SK-N-SH treated with all-trans-retinoic acid at 6 μM for 48 hours (cell line): ENCODE measurements at regions not wholly inside any gene's neighbourhood (a gene's known extent, or its start where the extent isn't known, plus 50 kb on each side); places are given as distances from the start of the nearest gene placed in this dataset.

ENCODE experiments used
- ATAC-seq: fragments of 200-7000 bp; cut with Tn5 transposase; 3 replicates; pipeline ENCODE4 v1.9.1; 2020; ENCODE audit warnings: mild to moderate bottlenecking, moderate library complexity
- ARNTL ChIP-seq: fragments of 450-650 bp; formaldehyde crosslinking; IDR thresholded peaks from 2 replicates; pipeline ENCODE4 v1.5.0; 2020; ENCODE audit warnings: low read depth, mild to moderate bottlenecking, moderate library complexity, borderline replicate concordance
- CSDC2 ChIP-seq: fragments of 250-450 bp; sonication (Bioruptor Pico); IDR thresholded peaks from 2 replicates; pipeline ENCODE4 v1.5.0; 2020; ENCODE audit warnings: mild to moderate bottlenecking, moderate library complexity
- CSRNP3 ChIP-seq: fragments of 250-450 bp; sonication (Bioruptor Pico); IDR thresholded peaks from 2 replicates; pipeline ENCODE4 v1.5.1; 2021; ENCODE audit warnings: mild to moderate bottlenecking, moderate library complexity
- GLIS3 ChIP-seq: fragments of 250-450 bp; sonication (Bioruptor Pico); IDR thresholded peaks from 2 replicates; pipeline ENCODE4 v1.5.0; 2020; ENCODE audit warnings: mild to moderate bottlenecking, moderate library complexity
- ISL1 ChIP-seq: fragments of 250-450 bp; sonication (Bioruptor Pico); IDR thresholded peaks from 2 replicates; pipeline ENCODE4 v2.1.2; 2022; ENCODE audit warnings: mild to moderate bottlenecking, moderate library complexity
- OSR1 ChIP-seq: fragments of 250-450 bp; sonication (Bioruptor Pico); IDR thresholded peaks from 2 replicates; pipeline ENCODE4 v1.8.0; 2022; ENCODE audit warnings: moderate library complexity, mild to moderate bottlenecking, inconsistent platforms
- PPARA ChIP-seq: fragments of 250-450 bp; sonication (Bioruptor Pico); IDR thresholded peaks from 2 replicates; pipeline ENCODE4 v1.5.0; 2020; ENCODE audit warnings: mild to moderate bottlenecking, borderline replicate concordance
- RARB ChIP-seq: fragments of 250-450 bp; sonication (Bioruptor Pico); IDR thresholded peaks from 2 replicates; pipeline ENCODE4 v1.8.0; 2021; ENCODE audit warnings: mild to moderate bottlenecking, moderate library complexity
- SNAI2 ChIP-seq: fragments of 250-450 bp; sonication (Bioruptor Pico); IDR thresholded peaks from 2 replicates; pipeline ENCODE4 v1.5.0; 2020; ENCODE audit warnings: mild to moderate bottlenecking, moderate library complexity
- TCF4 ChIP-seq: fragments of 250-450 bp; sonication (Bioruptor Pico); IDR thresholded peaks from 2 replicates; pipeline ENCODE4 v1.8.0; 2021; ENCODE audit warnings: mild to moderate bottlenecking, moderate library complexity, borderline replicate concordance
- TOX ChIP-seq: fragments of 250-450 bp; sonication (Bioruptor Pico); IDR thresholded peaks from 2 replicates; pipeline ENCODE4 v1.8.0; 2021; ENCODE audit warnings: mild to moderate bottlenecking, moderate library complexity, borderline replicate concordance
- ZC3H10 ChIP-seq: fragments of 250-450 bp; sonication (Bioruptor Pico); IDR thresholded peaks from 2 replicates; pipeline ENCODE4 v1.5.1; 2021; ENCODE audit warnings: mild to moderate bottlenecking, moderate library complexity
- ZFP3 ChIP-seq: fragments of 250-450 bp; sonication (Bioruptor Pico); IDR thresholded peaks from 2 replicates; pipeline ENCODE4 v1.5.0; 2020; ENCODE audit warnings: mild to moderate bottlenecking, moderate library complexity
- ZFP30 ChIP-seq: fragments of 450-650 bp; formaldehyde crosslinking; IDR thresholded peaks from 2 replicates; pipeline ENCODE4 v1.5.0; 2022; ENCODE audit warnings: mild to moderate bottlenecking, moderate library complexity
- ZNF565 ChIP-seq: fragments of 450-650 bp; formaldehyde crosslinking; conservative IDR thresholded peaks from 2 replicates; pipeline ENCODE4 v1.5.0; 2020; ENCODE audit warnings: low read depth, mild to moderate bottlenecking, moderate library complexity
- ZNF70 ChIP-seq: fragments of 450-650 bp; formaldehyde crosslinking; IDR thresholded peaks from 2 replicates; pipeline ENCODE4 v1.5.0; 2020; ENCODE audit warnings: mild to moderate bottlenecking, moderate library complexity
- TF ChIP-seq, protein P1 (sequence below): fragments of 250-450 bp; sonication (Bioruptor Pico); IDR thresholded peaks from 2 replicates; pipeline ENCODE4 v1.8.0; 2020; ENCODE audit warnings: mild to moderate bottlenecking, moderate library complexity, borderline replicate concordance
- TF ChIP-seq, protein P2 (sequence below): fragments of 250-450 bp; sonication (Bioruptor Pico); IDR thresholded peaks from 2 replicates; pipeline ENCODE4 v1.8.0; 2021; ENCODE audit warnings: low read depth, mild to moderate bottlenecking, moderate library complexity, borderline replicate concordance
- TF ChIP-seq, protein P3 (sequence below): fragments of 250-450 bp; sonication (Bioruptor Pico); IDR thresholded peaks from 2 replicates; pipeline ENCODE4 v1.5.0; 2020; ENCODE audit warnings: mild to moderate bottlenecking, moderate library complexity

DNA sequence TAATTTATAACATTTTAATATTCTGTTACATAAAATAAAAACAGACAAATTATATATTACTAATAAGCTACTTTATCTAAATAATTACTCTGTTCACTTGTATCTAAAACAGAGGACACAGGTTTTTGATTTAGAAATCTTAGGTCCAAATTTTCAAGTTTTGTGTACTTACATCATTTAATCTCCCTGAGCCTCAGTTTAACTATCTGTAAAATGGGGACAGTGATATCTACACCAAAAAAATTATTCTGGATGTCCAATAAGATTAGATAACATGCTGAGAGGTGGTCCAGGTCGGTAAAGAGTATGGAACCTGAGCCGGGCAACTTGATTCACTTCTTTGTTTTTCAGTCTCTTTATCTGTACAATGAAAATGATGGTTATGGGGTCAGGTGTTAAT, 263.8 kb upstream of the CDIN1 start (continued):
- no peak for TF ChIP-seq SNAI2
- TF ChIP-seq, protein P1, sequence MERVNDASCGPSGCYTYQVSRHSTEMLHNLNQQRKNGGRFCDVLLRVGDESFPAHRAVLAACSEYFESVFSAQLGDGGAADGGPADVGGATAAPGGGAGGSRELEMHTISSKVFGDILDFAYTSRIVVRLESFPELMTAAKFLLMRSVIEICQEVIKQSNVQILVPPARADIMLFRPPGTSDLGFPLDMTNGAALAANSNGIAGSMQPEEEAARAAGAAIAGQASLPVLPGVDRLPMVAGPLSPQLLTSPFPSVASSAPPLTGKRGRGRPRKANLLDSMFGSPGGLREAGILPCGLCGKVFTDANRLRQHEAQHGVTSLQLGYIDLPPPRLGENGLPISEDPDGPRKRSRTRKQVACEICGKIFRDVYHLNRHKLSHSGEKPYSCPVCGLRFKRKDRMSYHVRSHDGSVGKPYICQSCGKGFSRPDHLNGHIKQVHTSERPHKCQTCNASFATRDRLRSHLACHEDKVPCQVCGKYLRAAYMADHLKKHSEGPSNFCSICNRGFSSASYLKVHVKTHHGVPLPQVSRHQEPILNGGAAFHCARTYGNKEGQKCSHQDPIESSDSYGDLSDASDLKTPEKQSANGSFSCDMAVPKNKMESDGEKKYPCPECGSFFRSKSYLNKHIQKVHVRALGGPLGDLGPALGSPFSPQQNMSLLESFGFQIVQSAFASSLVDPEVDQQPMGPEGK (CRISPR knock-in tag): no peak

GRCh38 chr15:36323615-36324014, 255.8 kb upstream of the CDIN1 start:
- peak; percentile 88 for ATAC-seq
- TF ChIP-seq ZFP30 (CRISPR knock-in tag): no peak
- TF ChIP-seq ZC3H10 (CRISPR knock-in tag): no peak
- TF ChIP-seq, protein P2, sequence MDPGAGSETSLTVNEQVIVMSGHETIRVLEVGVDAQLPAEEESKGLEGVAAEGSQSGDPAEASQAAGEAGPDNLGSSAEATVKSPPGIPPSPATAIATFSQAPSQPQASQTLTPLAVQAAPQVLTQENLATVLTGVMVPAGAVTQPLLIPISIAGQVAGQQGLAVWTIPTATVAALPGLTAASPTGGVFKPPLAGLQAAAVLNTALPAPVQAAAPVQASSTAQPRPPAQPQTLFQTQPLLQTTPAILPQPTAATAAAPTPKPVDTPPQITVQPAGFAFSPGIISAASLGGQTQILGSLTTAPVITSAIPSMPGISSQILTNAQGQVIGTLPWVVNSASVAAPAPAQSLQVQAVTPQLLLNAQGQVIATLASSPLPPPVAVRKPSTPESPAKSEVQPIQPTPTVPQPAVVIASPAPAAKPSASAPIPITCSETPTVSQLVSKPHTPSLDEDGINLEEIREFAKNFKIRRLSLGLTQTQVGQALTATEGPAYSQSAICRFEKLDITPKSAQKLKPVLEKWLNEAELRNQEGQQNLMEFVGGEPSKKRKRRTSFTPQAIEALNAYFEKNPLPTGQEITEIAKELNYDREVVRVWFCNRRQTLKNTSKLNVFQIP (CRISPR knock-in tag): no peak
- no peak for TF ChIP-seq ARNTL (CRISPR knock-in tag)
- peak; percentile 69 for TF ChIP-seq ISL1 (CRISPR knock-in tag)

GRCh38 chr15:36325206-36325605, 254.2 kb upstream of the CDIN1 start:
- ATAC-seq: no peak
- no peak for TF ChIP-seq PPARA (CRISPR knock-in tag)
- TF ChIP-seq, all 23 proteins: peak for 0

DNA sequence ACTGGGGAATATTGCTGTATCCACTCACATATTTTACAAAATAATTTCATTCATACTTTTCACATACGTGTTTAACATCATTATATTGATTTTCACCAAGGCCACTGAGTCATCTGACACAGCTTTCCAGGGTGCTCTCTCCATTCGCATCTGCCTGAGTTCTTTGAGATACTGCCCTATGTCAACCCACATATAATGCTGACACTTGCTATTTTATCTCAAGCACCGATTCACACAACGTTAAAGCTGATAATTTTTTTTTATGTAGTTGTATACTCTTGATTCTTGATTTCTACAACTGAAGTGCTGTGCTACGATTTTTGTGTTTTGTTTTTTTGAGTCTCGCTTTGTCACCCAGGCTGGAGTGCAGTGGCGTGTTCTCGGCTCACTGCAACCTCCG, 249.8 kb upstream of the CDIN1 start:
- no peak for TF ChIP-seq OSR1 (CRISPR knock-in tag)
- no peak for TF ChIP-seq TOX (CRISPR knock-in tag)
- no peak for TF ChIP-seq GLIS3 (CRISPR knock-in tag)
- TF ChIP-seq ZNF70: no peak
- no peak for TF ChIP-seq CSDC2 (CRISPR knock-in tag)
- no peak for TF ChIP-seq TCF4 (CRISPR knock-in tag)
- TF ChIP-seq SNAI2: no peak
- TF ChIP-seq RARB: no peak
- TF ChIP-seq ZNF565 (CRISPR knock-in tag): no peak
- TF ChIP-seq ISL1 (CRISPR knock-in tag): no peak
- ATAC-seq: no peak

DNA sequence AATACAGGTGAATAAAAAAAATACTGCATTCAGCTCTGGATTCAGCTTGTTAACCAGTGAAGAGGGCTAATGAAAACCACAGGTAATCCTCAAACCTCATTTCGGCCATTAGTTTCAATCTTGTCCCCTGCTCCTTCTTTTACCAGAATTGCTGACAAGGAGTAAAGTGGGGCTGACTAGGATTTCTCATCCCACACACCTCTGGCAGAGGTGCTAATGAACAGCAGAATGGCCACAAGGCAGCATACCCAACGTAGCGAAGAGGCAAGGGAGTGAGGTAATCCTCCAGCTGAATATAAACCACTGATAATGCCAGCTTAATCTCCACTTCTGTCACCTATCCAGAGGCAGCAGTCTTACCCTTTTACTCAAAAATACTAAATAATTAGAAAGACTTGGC, 248.8 kb upstream of the CDIN1 start:
- TF ChIP-seq CSRNP3 (CRISPR knock-in tag) (no peak), ZNF70 (no peak)
- TF ChIP-seq, protein P2 (CRISPR knock-in tag): no peak
- ATAC-seq: no peak

GRCh38 chr15:36331531-36332275, 247.7 kb upstream of the CDIN1 start:
- no peak for ATAC-seq
- TF ChIP-seq ARNTL (CRISPR knock-in tag): no peak
- no peak for TF ChIP-seq TOX (CRISPR knock-in tag)
- TF ChIP-seq PPARA (CRISPR knock-in tag): no peak
- TF ChIP-seq GLIS3 (CRISPR knock-in tag): no peak
- TF ChIP-seq ZFP30 (CRISPR knock-in tag): no peak
- no peak for TF ChIP-seq ZNF70
- TF ChIP-seq ISL1 (CRISPR knock-in tag): no peak
- TF ChIP-seq, protein P3, sequence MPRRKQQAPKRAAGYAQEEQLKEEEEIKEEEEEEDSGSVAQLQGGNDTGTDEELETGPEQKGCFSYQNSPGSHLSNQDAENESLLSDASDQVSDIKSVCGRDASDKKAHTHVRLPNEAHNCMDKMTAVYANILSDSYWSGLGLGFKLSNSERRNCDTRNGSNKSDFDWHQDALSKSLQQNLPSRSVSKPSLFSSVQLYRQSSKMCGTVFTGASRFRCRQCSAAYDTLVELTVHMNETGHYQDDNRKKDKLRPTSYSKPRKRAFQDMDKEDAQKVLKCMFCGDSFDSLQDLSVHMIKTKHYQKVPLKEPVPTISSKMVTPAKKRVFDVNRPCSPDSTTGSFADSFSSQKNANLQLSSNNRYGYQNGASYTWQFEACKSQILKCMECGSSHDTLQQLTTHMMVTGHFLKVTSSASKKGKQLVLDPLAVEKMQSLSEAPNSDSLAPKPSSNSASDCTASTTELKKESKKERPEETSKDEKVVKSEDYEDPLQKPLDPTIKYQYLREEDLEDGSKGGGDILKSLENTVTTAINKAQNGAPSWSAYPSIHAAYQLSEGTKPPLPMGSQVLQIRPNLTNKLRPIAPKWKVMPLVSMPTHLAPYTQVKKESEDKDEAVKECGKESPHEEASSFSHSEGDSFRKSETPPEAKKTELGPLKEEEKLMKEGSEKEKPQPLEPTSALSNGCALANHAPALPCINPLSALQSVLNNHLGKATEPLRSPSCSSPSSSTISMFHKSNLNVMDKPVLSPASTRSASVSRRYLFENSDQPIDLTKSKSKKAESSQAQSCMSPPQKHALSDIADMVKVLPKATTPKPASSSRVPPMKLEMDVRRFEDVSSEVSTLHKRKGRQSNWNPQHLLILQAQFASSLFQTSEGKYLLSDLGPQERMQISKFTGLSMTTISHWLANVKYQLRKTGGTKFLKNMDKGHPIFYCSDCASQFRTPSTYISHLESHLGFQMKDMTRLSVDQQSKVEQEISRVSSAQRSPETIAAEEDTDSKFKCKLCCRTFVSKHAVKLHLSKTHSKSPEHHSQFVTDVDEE (CRISPR knock-in tag): no peak
- TF ChIP-seq, protein P1 (CRISPR knock-in tag): no peak
- no peak for TF ChIP-seq OSR1 (CRISPR knock-in tag)
- TF ChIP-seq RARB: no peak
- TF ChIP-seq ZFP3: no peak
- no peak for TF ChIP-seq TCF4 (CRISPR knock-in tag)
- TF ChIP-seq SNAI2: no peak
- no peak for TF ChIP-seq CSDC2 (CRISPR knock-in tag)
